ENCODE measurements at regions not wholly inside any gene's neighbourhood (a gene's known extent, or its start where the extent isn't known, plus 50 kb on each side); places are given as distances from the start of the nearest gene placed in this dataset.

DNA sequence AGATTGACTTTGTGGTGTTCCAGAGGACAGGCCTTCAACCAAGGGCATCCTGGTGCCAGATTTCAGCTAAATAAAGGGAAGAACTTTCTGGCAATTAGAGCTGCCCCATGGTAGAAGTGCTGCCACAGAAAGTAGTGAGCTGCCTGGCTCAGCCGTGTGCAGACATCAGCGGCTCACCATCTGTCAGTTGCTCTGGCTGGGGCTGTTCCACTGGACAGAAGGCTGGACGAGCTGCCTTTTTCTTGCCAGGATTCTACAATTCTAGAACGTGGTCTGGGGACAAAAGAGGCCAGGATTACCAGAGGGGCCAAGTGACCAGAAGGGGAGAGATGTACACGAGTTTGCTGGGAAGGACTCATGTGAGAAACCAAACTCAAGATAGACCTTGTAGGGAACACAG is 107.0 kb upstream of the RPL38 start:
- Histone ChIP-seq H3K36me3 (no peaks in the 10 kb centered on the region), H3K4me1 (no peaks in the 10 kb centered on the region), H3K9me3 (peaks cover 0 to 14% (median 0%) of the 10 kb centered on the region in 4 donors), H3K27ac (no peak overlapping the region), H3K27me3 (no peaks in the 10 kb centered on the region), H3K4me3 (no peak overlapping the region)
- TF ChIP-seq POLR2A (IDR thresholded peaks at IDR 0.05): no peak
- no peak for TF ChIP-seq EP300 (IDR thresholded peaks at IDR 0.05)
- TF ChIP-seq, protein P1, sequence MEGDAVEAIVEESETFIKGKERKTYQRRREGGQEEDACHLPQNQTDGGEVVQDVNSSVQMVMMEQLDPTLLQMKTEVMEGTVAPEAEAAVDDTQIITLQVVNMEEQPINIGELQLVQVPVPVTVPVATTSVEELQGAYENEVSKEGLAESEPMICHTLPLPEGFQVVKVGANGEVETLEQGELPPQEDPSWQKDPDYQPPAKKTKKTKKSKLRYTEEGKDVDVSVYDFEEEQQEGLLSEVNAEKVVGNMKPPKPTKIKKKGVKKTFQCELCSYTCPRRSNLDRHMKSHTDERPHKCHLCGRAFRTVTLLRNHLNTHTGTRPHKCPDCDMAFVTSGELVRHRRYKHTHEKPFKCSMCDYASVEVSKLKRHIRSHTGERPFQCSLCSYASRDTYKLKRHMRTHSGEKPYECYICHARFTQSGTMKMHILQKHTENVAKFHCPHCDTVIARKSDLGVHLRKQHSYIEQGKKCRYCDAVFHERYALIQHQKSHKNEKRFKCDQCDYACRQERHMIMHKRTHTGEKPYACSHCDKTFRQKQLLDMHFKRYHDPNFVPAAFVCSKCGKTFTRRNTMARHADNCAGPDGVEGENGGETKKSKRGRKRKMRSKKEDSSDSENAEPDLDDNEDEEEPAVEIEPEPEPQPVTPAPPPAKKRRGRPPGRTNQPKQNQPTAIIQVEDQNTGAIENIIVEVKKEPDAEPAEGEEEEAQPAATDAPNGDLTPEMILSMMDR (IDR thresholded peaks at IDR 0.05): no peak
- DNase-seq (ENCODE audit: low spot score in 2 of 2): no peak
- WGBS, 2 donors: 67 to 71% methylated on average over 5 of the region's 5 CpGs

DNA sequence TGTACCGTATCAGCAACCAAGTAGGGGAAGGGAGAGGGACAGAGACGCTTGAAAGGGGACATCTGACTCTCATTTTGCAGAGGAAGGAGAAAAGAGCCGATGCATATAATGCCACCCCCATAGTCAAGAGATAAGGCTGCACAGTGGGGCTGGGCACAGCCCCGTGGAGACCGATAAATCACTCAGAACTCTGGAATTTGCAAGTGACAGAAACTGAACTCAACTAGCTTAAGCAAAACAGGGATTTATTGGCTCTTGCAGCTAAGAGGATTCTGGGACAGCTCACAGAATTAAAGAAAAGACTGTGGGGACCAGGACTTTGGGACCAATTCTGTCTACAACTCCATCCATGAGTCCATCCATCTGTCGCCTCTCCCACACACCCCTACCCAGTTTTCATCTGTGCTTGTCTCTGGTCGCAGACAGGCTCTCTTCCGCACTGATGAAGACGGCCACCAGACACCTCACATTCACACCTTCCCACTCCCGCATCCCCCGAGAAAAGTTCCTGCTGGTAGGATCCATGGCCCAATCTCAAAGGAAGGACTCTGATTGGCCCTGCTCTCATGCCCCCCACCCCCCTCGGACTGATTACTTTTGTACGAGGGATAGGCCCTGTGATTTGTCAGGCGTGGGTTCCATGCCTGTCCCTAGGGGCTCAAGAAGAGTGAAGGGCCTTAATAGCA is 105.9 kb upstream of the RPL38 start:
- H3K9me3 ChIP-seq: peaks cover 0 to 7% (median 0%) of the 10 kb centered on the region in 4 donors

DNA sequence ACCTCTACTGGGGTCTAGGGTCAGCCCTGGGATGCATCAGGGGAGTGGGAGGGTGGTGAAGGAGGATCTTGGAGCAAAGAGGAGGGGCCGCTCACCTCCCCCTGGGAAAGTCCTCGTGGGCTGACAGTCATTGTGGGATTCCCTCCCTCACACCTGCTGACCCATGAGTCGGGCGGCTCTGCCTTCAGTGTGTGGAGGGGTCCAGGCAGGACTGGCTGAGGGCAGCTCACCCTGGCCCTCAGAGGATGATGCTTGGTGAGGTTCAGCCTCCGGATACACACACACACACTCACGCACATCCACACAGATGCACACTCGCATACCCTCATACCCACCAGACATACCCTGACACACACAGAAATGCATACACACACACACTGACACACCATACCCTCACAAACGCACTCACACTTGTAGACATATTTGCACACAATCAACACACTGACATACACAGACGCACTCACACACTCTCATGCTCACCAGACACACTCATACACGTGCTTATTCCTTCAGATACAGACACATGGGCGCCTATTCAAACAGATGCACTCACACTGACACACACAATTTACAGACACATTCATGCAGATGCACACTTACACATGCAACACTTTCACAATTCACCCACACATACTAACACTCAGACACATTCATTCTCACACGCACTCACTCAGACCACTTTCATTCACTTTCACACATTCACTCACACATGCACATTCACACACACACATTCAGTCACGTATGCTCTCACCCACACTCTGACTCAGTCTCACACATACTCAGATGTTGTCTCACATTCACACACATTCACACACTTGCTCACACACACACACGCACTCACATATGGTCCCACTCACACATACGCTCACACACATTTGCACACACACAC is 105.1 kb upstream of the RPL38 start:
- no peaks in the 10 kb centered on the region for H3K36me3 ChIP-seq
- no peak for DNase-seq (ENCODE audit: low spot score in 2 of 2)
- H3K27ac ChIP-seq: no peak overlapping the region
- no peak for TF ChIP-seq EP300 (IDR thresholded peaks at IDR 0.05)
- 80 to 85% methylated on average over 15 of the region's 15 CpGs for WGBS, 2 donors
- H3K27me3 ChIP-seq: no peaks in the 10 kb centered on the region
- H3K4me3 ChIP-seq: no peak overlapping the region
- no peaks in the 10 kb centered on the region for H3K9me3 ChIP-seq
- H3K4me1 ChIP-seq: no peaks in the 10 kb centered on the region

More for the DNA sequence above, 105.9 kb upstream of the RPL38 start:
- Histone ChIP-seq H3K4me3 (no peak overlapping the region), H3K27ac (no peak overlapping the region), H3K27me3 (no peaks in the 10 kb centered on the region), H3K36me3 (no peaks in the 10 kb centered on the region), H3K4me1 (no peaks in the 10 kb centered on the region)
- no peak for DNase-seq (ENCODE audit: low spot score in 2 of 2)
- 67 to 70% methylated on average over 14 of the region's 14 CpGs for WGBS, 2 donors
- TF ChIP-seq, protein P1 (IDR thresholded peaks at IDR 0.05): no peak
- TF ChIP-seq EP300 (IDR thresholded peaks at IDR 0.05): no peak
- no peak for TF ChIP-seq POLR2A (IDR thresholded peaks at IDR 0.05)

DNA sequence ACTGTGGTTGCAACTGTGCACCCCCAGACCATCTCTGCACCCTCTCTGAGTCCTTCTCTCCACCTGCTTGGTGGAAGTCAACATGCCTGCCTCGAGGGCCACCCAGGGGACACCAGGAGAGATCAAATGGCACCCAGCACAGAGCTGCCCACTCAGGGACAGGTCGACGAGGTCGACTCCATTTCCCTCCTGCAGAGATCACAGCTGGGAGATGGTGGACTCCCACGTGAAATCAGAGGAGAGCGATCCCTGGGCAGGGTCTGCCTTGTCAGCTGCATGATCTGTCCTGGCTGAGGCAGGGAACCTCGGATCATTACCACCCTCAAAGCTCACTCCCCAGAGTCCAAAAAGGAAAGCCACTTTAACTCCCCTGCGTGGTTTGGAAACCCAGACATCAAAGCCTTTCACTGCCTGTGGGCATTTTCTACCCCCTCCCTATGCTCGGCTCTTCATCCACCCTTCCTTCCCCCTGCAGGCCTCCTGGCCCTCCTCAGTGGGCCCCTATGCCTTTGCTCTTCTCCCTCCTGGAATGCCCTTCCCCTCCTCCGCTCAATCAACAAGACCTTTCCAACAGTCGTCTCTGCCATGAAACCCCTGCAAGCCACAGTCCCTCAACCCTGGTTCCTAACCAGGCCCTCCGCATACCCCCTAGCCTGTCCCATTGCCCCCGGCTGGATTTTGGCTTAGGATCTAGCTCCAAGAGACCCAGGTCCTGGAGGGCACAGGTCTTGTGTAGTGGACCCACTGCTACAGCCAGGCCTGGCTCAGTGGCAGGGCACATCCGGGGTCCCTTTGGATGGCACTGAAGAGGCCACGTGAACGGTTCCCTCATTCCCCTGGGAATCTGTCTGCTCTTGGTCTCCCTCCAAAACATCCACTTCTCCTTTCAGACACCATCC is 103.8 kb upstream of the RPL38 start:
- Histone ChIP-seq H3K36me3 (no peaks in the 10 kb centered on the region), H3K9me3 (no peaks in the 10 kb centered on the region), H3K4me3 (no peak overlapping the region), H3K27ac (no peak overlapping the region), H3K4me1 (no peaks in the 10 kb centered on the region), H3K27me3 (no peaks in the 10 kb centered on the region)
- TF ChIP-seq, protein P1 (IDR thresholded peaks at IDR 0.05): no peak
- no peak for TF ChIP-seq EP300 (IDR thresholded peaks at IDR 0.05)
- no peak for TF ChIP-seq POLR2A (IDR thresholded peaks at IDR 0.05)
- WGBS, 2 donors: 60 to 66% methylated on average over 14 to 16 of the region's 16 CpGs
- DNase-seq (ENCODE audit: low spot score in 2 of 2): no peak

DNA sequence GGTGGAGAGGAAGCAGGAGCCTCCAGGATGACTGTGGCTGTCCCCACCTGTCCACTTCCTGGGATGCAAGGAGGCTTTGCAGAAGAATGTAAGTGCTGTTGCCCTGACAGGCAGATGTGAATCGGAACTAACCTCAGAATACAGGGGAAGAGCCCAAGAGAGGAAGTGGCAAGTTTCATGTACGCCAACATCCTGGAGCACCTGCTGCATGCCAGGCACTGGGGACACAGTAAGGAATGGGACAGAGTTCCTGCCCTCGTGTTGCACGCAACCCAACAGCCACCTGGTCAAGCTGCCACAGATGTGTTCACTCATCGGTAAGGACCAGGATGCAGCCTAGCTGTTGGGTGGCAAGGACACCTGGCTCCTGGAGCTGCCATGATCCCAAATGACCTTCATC is 98.6 kb upstream of the RPL38 start:
- 78 to 84% methylated on average over 5 of the region's 5 CpGs for WGBS, 2 donors

More for the DNA sequence above, 98.6 kb upstream of the RPL38 start:
- Histone ChIP-seq H3K27me3 (no peaks in the 10 kb centered on the region), H3K27ac (no peak overlapping the region), H3K4me3 (no peak overlapping the region), H3K4me1 (no peaks in the 10 kb centered on the region), H3K36me3 (no peaks in the 10 kb centered on the region), H3K9me3 (no peaks in the 10 kb centered on the region)
- no peak for DNase-seq (ENCODE audit: low spot score in 2 of 2)
- TF ChIP-seq, protein P1 (IDR thresholded peaks at IDR 0.05): no peak

Data from tibial nerve (tissue), 4 donors.